Skeletal muscle tissue (tissue), 3 donors: ENCODE measurements at regions not wholly inside any gene's neighbourhood (a gene's known extent, or its start where the extent isn't known, plus 50 kb on each side); places are given as distances from the start of the nearest gene placed in this dataset.

Source experiments
- H3K27ac ChIP-seq: one replicate; pipeline ENCODE4 v1.7.0; 2013; ENCODE audit warnings: mild to moderate bottlenecking, low read depth, low read length, inconsistent platforms
- H3K27me3 ChIP-seq, 3 donors: one replicate each; pipeline ENCODE4 v1.7.0; 2013; ENCODE audit warnings: low read length in 3 of 3; ENCODE audit not compliant: control insufficient read depth in 3 of 3, insufficient read depth in 3 of 3
- H3K36me3 ChIP-seq, 3 donors: one replicate each; pipeline ENCODE4 v1.7.0; 2013; ENCODE audit warnings: low read length in 3 of 3; ENCODE audit not compliant: control insufficient read depth in 3 of 3, insufficient read depth in 3 of 3
- H3K4me1 ChIP-seq, 3 donors: one replicate each; pipeline ENCODE4 v1.7.0; 2013; ENCODE audit warnings: low read length in 3 of 3, mild to moderate bottlenecking in 3 of 3; ENCODE audit not compliant: control insufficient read depth in 3 of 3, insufficient read depth in 3 of 3
- H3K4me3 ChIP-seq, 3 donors: one replicate each; pipeline ENCODE4 v1.7.0; 2013; ENCODE audit warnings: low read length in 3 of 3
- H3K9ac ChIP-seq, 3 donors: one replicate each; pipeline ENCODE4 v1.7.0; 2013; ENCODE audit warnings: low read length in 3 of 3, mild to moderate bottlenecking in 3 of 3, moderate library complexity in 2 of 3, low read depth in 1 of 3
- H3K9me3 ChIP-seq, 3 donors: one replicate each; pipeline ENCODE4 v1.7.0; 2013; ENCODE audit warnings: low read length in 3 of 3; ENCODE audit not compliant: control insufficient read depth in 3 of 3
- donor health status: Osteomylitis.

DNA sequence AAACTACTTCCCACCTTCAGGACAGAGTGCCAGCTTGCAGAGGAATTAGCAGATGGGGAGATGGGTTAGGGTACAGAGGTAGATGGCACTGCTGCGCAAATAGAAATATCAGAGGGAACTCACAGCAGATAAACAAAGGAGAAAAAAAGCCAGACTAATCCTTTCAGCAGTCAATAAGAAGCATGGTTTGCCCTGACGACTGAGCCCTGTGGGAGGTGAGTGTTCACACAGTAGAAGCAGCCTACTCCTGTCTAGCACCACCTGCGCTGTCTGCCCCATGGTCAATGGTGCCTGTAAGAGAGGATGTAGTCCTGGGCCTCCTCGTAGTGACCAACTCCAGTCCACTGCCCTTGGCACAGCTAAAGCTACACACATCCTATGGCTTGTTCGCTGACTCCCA is 174.1 kb downstream of the IBTK start:
- H3K4me1 ChIP-seq: peaks cover 0 to 2% (median 0%) of the 10 kb centered on the region in 3 donors
- no peaks in the 10 kb centered on the region for H3K36me3 ChIP-seq
- H3K9me3 ChIP-seq: no peaks in the 10 kb centered on the region
- no peak overlapping the region for H3K4me3 ChIP-seq
- no peaks in the 10 kb centered on the region for H3K27me3 ChIP-seq
- no peak overlapping the region for H3K9ac ChIP-seq
- H3K27ac ChIP-seq: no peak overlapping the region

DNA sequence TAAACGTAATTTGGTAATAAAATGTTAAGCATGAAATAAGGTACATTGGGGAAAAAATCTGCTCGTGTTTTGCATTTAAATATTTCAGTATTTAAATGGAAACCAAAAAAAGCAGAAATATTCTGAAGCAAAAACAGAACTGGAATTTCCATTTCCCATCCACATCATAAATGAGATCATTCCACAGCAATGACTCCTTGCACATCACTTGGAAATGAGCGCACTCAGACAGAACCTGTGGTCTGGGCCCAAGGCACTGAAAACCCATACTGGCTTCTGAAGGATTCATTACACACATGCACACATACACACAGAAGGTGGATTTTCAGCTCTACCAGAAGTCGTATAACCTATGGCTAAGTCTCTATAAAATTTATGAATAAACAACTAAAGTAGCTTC is 174.8 kb downstream of the IBTK start:
- Histone ChIP-seq H3K4me3 (no peak overlapping the region), H3K4me1 (peaks cover 0 to 2% (median 0%) of the 10 kb centered on the region in 3 donors), H3K27me3 (no peaks in the 10 kb centered on the region), H3K9me3 (no peaks in the 10 kb centered on the region), H3K36me3 (no peaks in the 10 kb centered on the region), H3K27ac (no peak overlapping the region), H3K9ac (no peak overlapping the region)

DNA sequence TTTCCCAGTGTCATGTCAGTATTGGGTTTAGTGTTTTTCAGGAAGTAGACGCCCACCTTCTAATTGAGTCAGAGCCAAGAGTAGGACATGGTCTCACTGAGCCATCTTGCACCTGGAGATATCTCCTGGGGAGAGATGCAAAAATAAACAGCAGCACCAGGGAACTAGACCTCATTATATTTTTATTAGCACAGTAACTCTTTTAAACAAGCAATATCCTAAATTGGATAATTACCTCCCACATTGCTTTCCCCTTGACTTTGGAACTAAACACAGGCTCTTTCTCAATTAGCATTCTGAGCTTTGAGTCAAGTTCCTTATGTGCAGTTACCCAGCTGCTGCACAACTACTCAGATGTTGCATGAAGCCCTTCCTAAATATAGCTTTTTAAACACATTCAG is 175.4 kb downstream of the IBTK start:
- H3K27me3 ChIP-seq: no peaks in the 10 kb centered on the region
- H3K27ac ChIP-seq: no peak overlapping the region
- no peaks in the 10 kb centered on the region for H3K36me3 ChIP-seq
- peaks cover 0 to 2% (median 0%) of the 10 kb centered on the region in 3 donors for H3K4me1 ChIP-seq
- H3K4me3 ChIP-seq: no peak overlapping the region
- no peaks in the 10 kb centered on the region for H3K9me3 ChIP-seq
- H3K9ac ChIP-seq: no peak overlapping the region

DNA sequence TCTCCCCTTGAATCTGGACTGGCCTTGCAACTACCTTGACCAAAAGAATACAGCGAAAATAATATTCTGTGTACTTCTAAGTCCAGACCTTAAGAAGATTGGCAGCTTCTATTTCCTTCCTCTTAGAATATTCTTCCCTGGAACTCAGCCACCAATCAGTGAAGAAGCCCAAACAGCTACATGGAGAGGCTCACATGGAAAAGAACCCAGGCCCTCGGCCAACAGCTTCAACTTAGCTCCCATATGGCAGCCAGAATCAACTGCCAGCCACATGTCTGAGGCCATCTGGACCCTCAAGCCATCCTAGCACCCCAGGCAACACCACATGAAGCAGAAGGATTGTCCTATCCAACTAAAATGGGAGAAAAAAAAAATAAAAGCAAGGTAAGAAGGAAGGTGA is 178.8 kb downstream of the IBTK start:
- Histone ChIP-seq H3K4me1 (no peaks in the 10 kb centered on the region), H3K9me3 (no peaks in the 10 kb centered on the region), H3K27me3 (no peaks in the 10 kb centered on the region), H3K36me3 (no peaks in the 10 kb centered on the region), H3K4me3 (no peak overlapping the region), H3K9ac (no peak overlapping the region), H3K27ac (no peak overlapping the region)

DNA sequence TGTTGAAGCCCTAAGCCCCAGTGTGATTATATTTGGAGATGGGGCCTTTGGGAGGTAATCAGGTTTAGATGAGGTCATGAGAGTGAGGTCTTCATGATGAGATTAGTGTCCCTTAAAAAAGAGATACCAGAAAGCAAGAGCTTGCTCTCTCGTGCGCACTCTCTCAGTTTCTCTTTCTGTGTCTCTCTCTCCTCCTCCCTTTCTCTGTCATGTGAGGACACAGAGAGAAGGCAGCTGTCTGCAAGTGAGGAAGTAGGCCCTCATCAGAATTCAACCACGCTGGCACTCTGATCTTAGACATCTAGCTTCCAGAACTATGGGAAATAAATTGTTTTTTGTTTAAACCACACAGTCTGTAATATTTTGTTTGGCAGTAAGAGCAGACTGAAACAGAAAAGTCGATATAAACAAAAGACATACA is 180.5 kb downstream of the IBTK start:
- Histone ChIP-seq H3K4me1 (no peaks in the 10 kb centered on the region), H3K9ac (no peak overlapping the region), H3K27ac (no peak overlapping the region), H3K27me3 (no peaks in the 10 kb centered on the region), H3K9me3 (no peaks in the 10 kb centered on the region), H3K36me3 (no peaks in the 10 kb centered on the region), H3K4me3 (no peak overlapping the region)

DNA sequence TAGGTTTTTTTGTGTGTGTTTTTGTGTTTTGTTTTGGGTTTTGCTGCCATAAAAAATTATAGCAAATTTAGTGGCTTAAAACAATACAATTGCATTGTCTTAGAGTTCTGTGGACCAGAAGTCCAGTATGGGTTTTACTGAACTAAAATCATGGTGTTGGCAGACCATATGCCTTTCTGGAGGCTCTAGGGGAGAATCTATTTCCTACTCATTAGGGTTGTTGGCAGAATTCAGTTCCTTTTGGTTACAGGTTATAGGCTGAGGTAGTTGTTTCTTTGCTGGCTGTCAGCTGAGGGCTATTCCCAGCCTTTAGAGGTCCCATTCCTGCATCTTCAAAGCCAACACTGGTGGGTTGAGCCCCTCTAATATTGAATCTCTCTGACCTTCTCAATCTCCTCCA is 181.3 kb downstream of the IBTK start:
- H3K9me3 ChIP-seq: no peaks in the 10 kb centered on the region
- H3K4me3 ChIP-seq: no peak overlapping the region
- no peaks in the 10 kb centered on the region for H3K27me3 ChIP-seq
- H3K27ac ChIP-seq: no peak overlapping the region
- no peaks in the 10 kb centered on the region for H3K36me3 ChIP-seq
- H3K4me1 ChIP-seq: no peaks in the 10 kb centered on the region
- H3K9ac ChIP-seq: no peak overlapping the region

DNA sequence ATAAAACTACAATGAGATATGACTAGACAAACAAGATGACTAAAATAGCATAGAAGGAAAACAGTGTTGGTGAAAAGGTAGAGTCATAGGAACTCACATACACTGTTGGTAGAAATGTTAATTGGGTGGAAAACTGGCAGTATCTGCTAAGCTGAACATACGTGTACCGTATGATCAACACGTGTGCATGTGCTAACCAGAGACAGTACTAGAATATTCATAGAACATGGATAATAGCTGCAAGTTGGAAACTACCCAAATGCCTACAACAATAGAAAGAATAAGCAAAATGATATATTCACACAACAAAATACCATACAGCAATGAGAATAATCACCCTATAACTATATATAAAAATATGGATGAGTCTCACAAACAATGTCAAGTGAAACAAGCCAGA is 184.0 kb downstream of the IBTK start:
- H3K27ac ChIP-seq: no peak overlapping the region
- H3K9ac ChIP-seq: no peak overlapping the region
- H3K36me3 ChIP-seq: no peaks in the 10 kb centered on the region
- no peaks in the 10 kb centered on the region for H3K27me3 ChIP-seq
- H3K4me3 ChIP-seq: no peak overlapping the region
- H3K4me1 ChIP-seq: no peaks in the 10 kb centered on the region
- no peaks in the 10 kb centered on the region for H3K9me3 ChIP-seq

DNA sequence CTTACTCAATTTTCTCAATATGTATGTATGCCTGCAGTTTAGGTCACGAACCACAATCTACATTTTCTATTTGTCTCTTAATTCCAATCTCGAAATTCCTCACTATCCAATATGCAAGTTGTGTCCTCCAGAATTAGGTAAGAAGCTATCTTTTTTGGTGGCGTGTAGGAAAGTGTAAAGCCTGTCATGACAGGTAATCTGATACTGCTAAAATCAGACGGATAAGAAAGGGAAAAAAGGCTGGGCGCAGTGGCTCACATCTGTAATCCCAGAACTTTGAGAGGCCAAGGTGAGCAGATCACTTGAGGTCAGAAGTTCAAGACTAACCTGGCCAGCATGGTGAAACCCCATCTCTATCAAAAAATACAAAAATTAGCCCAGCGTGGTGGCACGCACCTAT is 185.3 kb downstream of the IBTK start:
- no peak overlapping the region for H3K9ac ChIP-seq
- H3K4me1 ChIP-seq: peaks cover 0 to 3% (median 0%) of the 10 kb centered on the region in 3 donors
- H3K4me3 ChIP-seq: no peak overlapping the region
- H3K9me3 ChIP-seq: no peaks in the 10 kb centered on the region
- H3K36me3 ChIP-seq: no peaks in the 10 kb centered on the region
- H3K27ac ChIP-seq: no peak overlapping the region
- no peaks in the 10 kb centered on the region for H3K27me3 ChIP-seq

DNA sequence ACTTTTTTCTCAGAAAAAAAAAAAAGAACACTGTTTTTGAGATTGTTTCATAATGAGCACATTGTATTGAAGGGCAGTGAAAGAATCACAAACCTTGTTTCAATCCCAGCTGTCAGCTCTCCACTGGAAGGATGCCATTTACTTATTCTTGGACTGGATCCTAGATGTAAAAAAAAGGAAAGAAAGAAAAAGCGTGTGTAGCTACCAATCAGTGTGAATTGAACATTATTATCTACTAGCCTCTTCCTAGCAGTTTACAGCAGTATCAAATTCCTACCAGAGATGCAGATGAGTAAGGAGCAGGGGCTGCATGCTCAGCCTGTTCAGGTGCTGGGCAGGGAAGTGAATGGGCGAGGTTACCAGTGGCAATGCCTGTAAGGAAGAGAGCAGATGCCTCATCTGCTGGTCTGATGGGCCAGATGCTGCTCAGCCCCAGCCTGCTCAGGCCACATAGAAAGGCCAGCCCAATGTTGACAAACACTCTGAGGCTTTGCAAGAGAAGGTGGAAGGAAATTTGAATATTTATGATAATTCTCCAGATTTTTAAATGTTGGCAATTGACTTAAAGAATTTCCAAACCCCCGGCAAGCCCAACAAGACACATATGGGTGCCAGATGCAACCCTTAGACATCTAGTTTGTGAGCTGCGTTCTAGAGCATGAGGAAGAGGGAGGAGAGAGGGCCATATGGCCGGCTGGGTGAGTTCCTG is 189.5 kb downstream of the IBTK start:
- H3K4me3 ChIP-seq: no peak overlapping the region
- no peak overlapping the region for H3K27ac ChIP-seq
- H3K27me3 ChIP-seq: no peaks in the 10 kb centered on the region
- H3K4me1 ChIP-seq: peaks cover 0 to 3% (median 0%) of the 10 kb centered on the region in 3 donors
- H3K9me3 ChIP-seq: no peaks in the 10 kb centered on the region
- H3K9ac ChIP-seq: no peak overlapping the region
- H3K36me3 ChIP-seq: no peaks in the 10 kb centered on the region

DNA sequence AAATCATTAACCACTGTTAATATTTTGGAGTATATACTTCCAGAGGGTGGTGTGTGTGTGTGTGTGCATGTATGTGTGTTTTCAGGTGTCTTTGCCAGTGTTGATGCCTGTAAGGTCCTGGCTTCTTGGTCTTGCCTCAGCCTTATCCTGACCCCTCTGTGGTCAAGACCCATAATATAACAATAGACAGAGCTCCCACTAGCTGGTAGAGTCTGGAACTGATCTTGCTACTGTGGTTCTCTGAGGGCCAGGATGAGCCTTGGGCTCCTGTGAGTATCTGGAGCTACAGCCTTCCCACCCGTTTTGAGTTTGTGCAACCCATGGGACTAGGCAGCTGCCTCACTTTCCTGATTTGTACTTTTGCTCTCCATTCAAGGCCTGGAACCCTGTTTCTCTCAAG is 191.0 kb downstream of the IBTK start:
- Histone ChIP-seq H3K4me3 (no peak overlapping the region), H3K9me3 (no peaks in the 10 kb centered on the region), H3K4me1 (peaks cover 0 to 3% (median 0%) of the 10 kb centered on the region in 3 donors), H3K9ac (no peak overlapping the region), H3K36me3 (no peaks in the 10 kb centered on the region), H3K27ac (no peak overlapping the region), H3K27me3 (no peaks in the 10 kb centered on the region)
